ENCODE measurements at regions not wholly inside any gene's neighbourhood (a gene's known extent, or its start where the extent isn't known, plus 50 kb on each side); places are given as distances from the start of the nearest gene placed in this dataset.

DNA sequence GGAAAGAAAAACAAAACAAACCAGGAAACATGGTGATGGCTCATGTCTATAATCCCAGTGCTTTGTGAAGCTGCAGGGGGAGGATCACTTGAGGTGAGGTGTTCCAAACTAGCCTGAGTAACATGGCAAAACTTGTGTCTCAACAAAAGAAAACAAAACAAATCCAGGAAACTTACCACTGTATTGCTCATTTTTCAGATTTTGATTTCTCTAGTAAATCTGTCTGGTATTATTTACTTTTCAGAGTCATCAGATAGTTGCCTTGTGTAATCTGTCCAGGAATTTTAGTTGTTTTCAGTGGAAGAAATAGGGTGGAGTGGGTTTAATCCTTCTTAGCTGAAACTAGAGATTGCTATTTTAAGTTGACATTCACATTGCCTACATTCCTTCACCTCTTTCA lies 91.8 kb upstream of the ALCAM start:
- H3K14ac ChIP-seq (ENCODE audit: low read length) = no peak overlapping the region
- H3K9me3 ChIP-seq (replicated peaks in 1 of 2; ENCODE audit: control insufficient read depth in 2 of 2, insufficient read depth in 1 of 2, low read depth in 1 of 2, low read length in 2 of 2) = no peaks in the 10 kb centered on the region
- H3K36me3 ChIP-seq (replicated peaks in 1 of 2; ENCODE audit: control insufficient read depth in 2 of 2, insufficient read depth in 2 of 2, low read length in 2 of 2) = no peaks in the 10 kb centered on the region
- no peak overlapping the region for H3K18ac ChIP-seq (ENCODE audit: low read length)
- no peak overlapping the region for H3K4ac ChIP-seq (ENCODE audit: low read length)
- no peak overlapping the region for H2BK15ac ChIP-seq (ENCODE audit: low read length)
- no peak overlapping the region for H3K4me2 ChIP-seq (ENCODE audit: insufficient read depth, low read length, poor library complexity, severe bottlenecking)
- no peak for DNase-seq (ENCODE audit: low spot score)
- H3K4me1 ChIP-seq (ENCODE audit: control insufficient read depth in 2 of 2, insufficient read depth in 1 of 2, low read depth in 1 of 2, low read length in 2 of 2) = no peaks in the 10 kb centered on the region
- H3K79me1 ChIP-seq (ENCODE audit: low read depth, low read length) = no peaks in the 10 kb centered on the region
- no peak overlapping the region for H2BK12ac ChIP-seq (ENCODE audit: low read length)
- no peak overlapping the region for H3K27ac ChIP-seq (replicated peaks; ENCODE audit: low read length)
- H3K23ac ChIP-seq (ENCODE audit: low read depth, low read length, poor library complexity) = no peak overlapping the region
- no peak overlapping the region for H4K91ac ChIP-seq (ENCODE audit: low read depth, low read length, poor library complexity)
- H3K27me3 ChIP-seq (ENCODE audit: control insufficient read depth in 3 of 3, insufficient read depth in 3 of 3, low read depth in 1 of 3, low read length in 3 of 3) = no peaks in the 10 kb centered on the region
- no peak overlapping the region for H2AFZ ChIP-seq (ENCODE audit: low read length)
- no peak overlapping the region for H4K8ac ChIP-seq (ENCODE audit: low read depth, low read length)
- no peak overlapping the region for H2AK5ac ChIP-seq (ENCODE audit: low read depth, low read length)
- H2BK120ac ChIP-seq (ENCODE audit: low read depth, low read length) = no peak overlapping the region
- H2BK5ac ChIP-seq (ENCODE audit: low read length) = no peak overlapping the region
- H3K4me3 ChIP-seq (ENCODE audit: low read length in 2 of 2) = no peak overlapping the region
- no peak overlapping the region for H3K9ac ChIP-seq (ENCODE audit: low read depth, low read length, poor library complexity)

DNA sequence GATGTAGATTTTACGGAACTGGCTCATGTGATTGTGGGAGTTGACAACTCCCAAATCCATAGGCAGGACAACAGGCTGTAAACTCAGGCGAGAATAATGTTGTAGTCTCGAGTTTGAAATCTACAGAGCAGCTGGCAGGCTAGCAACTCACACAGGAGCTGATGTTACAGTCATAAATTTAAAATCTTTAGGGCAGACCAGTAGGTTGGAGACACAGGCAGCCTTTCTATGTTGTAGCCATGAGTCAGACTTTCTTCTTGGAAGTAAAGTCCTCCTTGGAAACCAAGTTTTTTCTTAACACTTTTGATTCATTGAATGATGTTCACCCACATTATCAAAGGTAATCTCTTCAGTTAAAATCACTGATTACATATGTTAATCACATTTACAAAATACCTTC lies 89.1 kb upstream of the ALCAM start:
- Histone ChIP-seq H3K4me2 (ENCODE audit: insufficient read depth, low read length, poor library complexity, severe bottlenecking) (no peak overlapping the region), H2BK5ac (ENCODE audit: low read length) (no peak overlapping the region), H3K14ac (ENCODE audit: low read length) (no peak overlapping the region), H3K79me1 (ENCODE audit: low read depth, low read length) (no peaks in the 10 kb centered on the region), H3K9ac (ENCODE audit: low read depth, low read length, poor library complexity) (no peak overlapping the region), H2BK12ac (ENCODE audit: low read length) (no peak overlapping the region), H4K91ac (ENCODE audit: low read depth, low read length, poor library complexity) (no peak overlapping the region), H2AK5ac (ENCODE audit: low read depth, low read length) (no peak overlapping the region), H2BK120ac (ENCODE audit: low read depth, low read length) (no peak overlapping the region), H3K18ac (ENCODE audit: low read length) (no peak overlapping the region), H4K8ac (ENCODE audit: low read depth, low read length) (no peak overlapping the region), H2AFZ (ENCODE audit: low read length) (no peak overlapping the region), H3K27ac (replicated peaks; ENCODE audit: low read length) (no peak overlapping the region), H3K4me1 (ENCODE audit: control insufficient read depth in 2 of 2, insufficient read depth in 1 of 2, low read depth in 1 of 2, low read length in 2 of 2) (no peaks in the 10 kb centered on the region), H3K9me3 (replicated peaks in 1 of 2; ENCODE audit: control insufficient read depth in 2 of 2, insufficient read depth in 1 of 2, low read depth in 1 of 2, low read length in 2 of 2) (no peaks in the 10 kb centered on the region), H3K36me3 (replicated peaks in 1 of 2; ENCODE audit: control insufficient read depth in 2 of 2, insufficient read depth in 2 of 2, low read length in 2 of 2) (no peaks in the 10 kb centered on the region), H3K27me3 (ENCODE audit: control insufficient read depth in 3 of 3, insufficient read depth in 3 of 3, low read depth in 1 of 3, low read length in 3 of 3) (no peaks in the 10 kb centered on the region), H3K23ac (ENCODE audit: low read depth, low read length, poor library complexity) (no peak overlapping the region), H3K4ac (ENCODE audit: low read length) (no peak overlapping the region), H3K4me3 (ENCODE audit: low read length in 2 of 2) (no peak overlapping the region), H2BK15ac (ENCODE audit: low read length) (no peak overlapping the region)
- no peak for DNase-seq (ENCODE audit: low spot score)
- no CpG with 5 or more reads among the region's 3 CpGs for WGBS, 2 donors (ENCODE audit: extremely low coverage in 2 of 2, insufficient read length in 2 of 2, insufficient replicate concordance in 1 of 2)

DNA sequence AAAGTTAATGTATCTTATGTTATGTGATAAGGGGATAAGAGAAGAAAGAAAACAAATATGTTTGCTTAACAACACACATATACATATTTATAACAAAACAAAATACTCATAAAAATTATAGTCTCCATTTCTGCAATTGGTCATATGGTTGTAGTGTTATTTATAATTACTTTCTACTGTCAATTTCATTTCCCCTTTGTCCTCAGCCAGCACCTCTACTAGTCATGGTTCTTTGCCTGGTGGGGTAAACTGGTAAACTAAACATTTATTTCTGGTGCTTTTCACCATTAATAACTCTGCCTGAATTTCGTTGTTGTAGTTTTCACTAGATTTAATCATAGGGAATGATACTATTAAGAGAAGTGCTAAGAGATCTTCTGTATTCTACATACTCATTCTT lies 88.0 kb upstream of the ALCAM start:
- Histone ChIP-seq H4K8ac (ENCODE audit: low read depth, low read length) (no peak overlapping the region), H3K9me3 (replicated peaks in 1 of 2; ENCODE audit: control insufficient read depth in 2 of 2, insufficient read depth in 1 of 2, low read depth in 1 of 2, low read length in 2 of 2) (no peaks in the 10 kb centered on the region), H3K9ac (ENCODE audit: low read depth, low read length, poor library complexity) (no peak overlapping the region), H2BK15ac (ENCODE audit: low read length) (no peak overlapping the region), H2AK5ac (ENCODE audit: low read depth, low read length) (no peak overlapping the region), H2BK5ac (ENCODE audit: low read length) (no peak overlapping the region), H2AFZ (ENCODE audit: low read length) (no peak overlapping the region), H3K23ac (ENCODE audit: low read depth, low read length, poor library complexity) (no peak overlapping the region), H3K4ac (ENCODE audit: low read length) (no peak overlapping the region), H3K4me2 (ENCODE audit: insufficient read depth, low read length, poor library complexity, severe bottlenecking) (no peak overlapping the region), H3K4me1 (ENCODE audit: control insufficient read depth in 2 of 2, insufficient read depth in 1 of 2, low read depth in 1 of 2, low read length in 2 of 2) (no peaks in the 10 kb centered on the region), H3K14ac (ENCODE audit: low read length) (no peak overlapping the region), H3K27me3 (ENCODE audit: control insufficient read depth in 3 of 3, insufficient read depth in 3 of 3, low read depth in 1 of 3, low read length in 3 of 3) (no peaks in the 10 kb centered on the region), H2BK12ac (ENCODE audit: low read length) (no peak overlapping the region), H2BK120ac (ENCODE audit: low read depth, low read length) (no peak overlapping the region), H3K36me3 (replicated peaks in 1 of 2; ENCODE audit: control insufficient read depth in 2 of 2, insufficient read depth in 2 of 2, low read length in 2 of 2) (no peaks in the 10 kb centered on the region), H4K91ac (ENCODE audit: low read depth, low read length, poor library complexity) (no peak overlapping the region), H3K18ac (ENCODE audit: low read length) (no peak overlapping the region), H3K79me1 (ENCODE audit: low read depth, low read length) (no peaks in the 10 kb centered on the region), H3K27ac (replicated peaks; ENCODE audit: low read length) (no peak overlapping the region), H3K4me3 (ENCODE audit: low read length in 2 of 2) (no peak overlapping the region)
- no CpG with 5 or more reads among the region's 1 CpG for WGBS, 2 donors (ENCODE audit: extremely low coverage in 2 of 2, insufficient read length in 2 of 2, insufficient replicate concordance in 1 of 2)
- no peak for DNase-seq (ENCODE audit: low spot score)

DNA sequence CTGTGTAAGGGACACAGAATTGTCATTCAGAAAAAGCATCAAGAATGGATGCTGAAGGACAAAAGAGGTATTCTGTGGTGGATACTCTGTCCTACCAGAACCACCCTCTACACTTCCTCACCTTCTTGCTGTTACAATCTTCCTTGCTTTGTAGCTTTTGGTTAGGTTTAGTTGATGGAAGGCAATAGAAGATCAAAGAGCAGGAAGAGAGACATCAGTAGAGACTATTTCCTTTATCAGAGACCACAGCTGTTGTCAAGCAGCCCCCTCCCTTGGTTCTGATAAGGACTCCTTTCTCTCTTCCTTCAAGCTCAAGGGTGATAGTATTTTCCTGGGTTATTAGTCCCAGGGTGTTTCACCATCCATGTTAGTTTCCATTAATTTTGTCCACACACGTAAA lies 84.7 kb upstream of the ALCAM start:
- WGBS, 2 donors (ENCODE audit: extremely low coverage in 2 of 2, insufficient read length in 2 of 2, insufficient replicate concordance in 1 of 2) = no CpG with 5 or more reads among the region's 1 CpG
- no peak overlapping the region for H2BK15ac ChIP-seq (ENCODE audit: low read length)

More for the DNA sequence above, 84.7 kb upstream of the ALCAM start:
- H3K27me3 ChIP-seq (ENCODE audit: control insufficient read depth in 3 of 3, insufficient read depth in 3 of 3, low read depth in 1 of 3, low read length in 3 of 3) = no peaks in the 10 kb centered on the region
- H3K9ac ChIP-seq (ENCODE audit: low read depth, low read length, poor library complexity) = no peak overlapping the region
- no peaks in the 10 kb centered on the region for H3K9me3 ChIP-seq (replicated peaks in 1 of 2; ENCODE audit: control insufficient read depth in 2 of 2, insufficient read depth in 1 of 2, low read depth in 1 of 2, low read length in 2 of 2)
- H3K4me2 ChIP-seq (ENCODE audit: insufficient read depth, low read length, poor library complexity, severe bottlenecking) = no peak overlapping the region
- no peak overlapping the region for H4K8ac ChIP-seq (ENCODE audit: low read depth, low read length)
- H3K79me1 ChIP-seq (ENCODE audit: low read depth, low read length) = no peaks in the 10 kb centered on the region
- no peak overlapping the region for H3K4ac ChIP-seq (ENCODE audit: low read length)
- no peak overlapping the region for H2BK120ac ChIP-seq (ENCODE audit: low read depth, low read length)
- H3K18ac ChIP-seq (ENCODE audit: low read length) = no peak overlapping the region
- no peaks in the 10 kb centered on the region for H3K4me1 ChIP-seq (ENCODE audit: control insufficient read depth in 2 of 2, insufficient read depth in 1 of 2, low read depth in 1 of 2, low read length in 2 of 2)
- H2AK5ac ChIP-seq (ENCODE audit: low read depth, low read length) = no peak overlapping the region
- no peak for DNase-seq (ENCODE audit: low spot score)
- no peak overlapping the region for H4K91ac ChIP-seq (ENCODE audit: low read depth, low read length, poor library complexity)
- H3K4me3 ChIP-seq (ENCODE audit: low read length in 2 of 2) = no peak overlapping the region
- H2BK5ac ChIP-seq (ENCODE audit: low read length) = no peak overlapping the region
- no peak overlapping the region for H2BK12ac ChIP-seq (ENCODE audit: low read length)
- H3K23ac ChIP-seq (ENCODE audit: low read depth, low read length, poor library complexity) = no peak overlapping the region
- peak overlapping the region; percentile 37 for H2AFZ ChIP-seq (ENCODE audit: low read length)
- H3K27ac ChIP-seq (replicated peaks; ENCODE audit: low read length) = no peak overlapping the region
- no peak overlapping the region for H3K14ac ChIP-seq (ENCODE audit: low read length)
- H3K36me3 ChIP-seq (replicated peaks in 1 of 2; ENCODE audit: control insufficient read depth in 2 of 2, insufficient read depth in 2 of 2, low read length in 2 of 2) = no peaks in the 10 kb centered on the region
